Embryonic facial prominence (tissue), 1 donor: ENCODE measurements at regions not wholly inside any gene's neighbourhood (a gene's known extent, or its start where the extent isn't known, plus 50 kb on each side); places are given as distances from the start of the nearest gene placed in this dataset.

Experiments
- DNase-seq: peaks from one replicate; pipeline ENCODE4 v3.0.0-alpha.2; 2016; ENCODE audit errors: extremely low spot score

DNA sequence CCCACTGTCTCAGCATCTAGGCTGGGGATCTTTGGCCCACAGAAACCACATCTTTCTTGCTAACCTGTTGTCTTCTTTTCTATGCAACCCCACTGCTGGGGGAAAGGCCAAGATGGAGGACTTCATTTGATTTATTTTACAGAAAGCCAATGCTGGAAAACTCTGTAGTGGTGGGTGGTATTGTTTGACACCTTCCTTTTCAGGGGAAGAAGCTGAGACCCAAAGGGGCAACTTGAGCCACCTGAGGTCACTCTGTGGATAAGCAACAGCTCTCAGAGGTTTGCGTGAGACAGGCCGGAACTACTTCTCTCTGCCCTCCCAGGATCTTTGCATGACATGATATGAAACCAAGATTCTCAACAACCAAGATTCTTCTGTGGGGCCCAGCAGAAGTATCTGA lies 645.2 kb downstream of the VRK1 start:
- DNase-seq: no peak

GRCh38 chr14:97443412-97443811 lies 646.2 kb downstream of the VRK1 start:
- no peak for DNase-seq

DNA sequence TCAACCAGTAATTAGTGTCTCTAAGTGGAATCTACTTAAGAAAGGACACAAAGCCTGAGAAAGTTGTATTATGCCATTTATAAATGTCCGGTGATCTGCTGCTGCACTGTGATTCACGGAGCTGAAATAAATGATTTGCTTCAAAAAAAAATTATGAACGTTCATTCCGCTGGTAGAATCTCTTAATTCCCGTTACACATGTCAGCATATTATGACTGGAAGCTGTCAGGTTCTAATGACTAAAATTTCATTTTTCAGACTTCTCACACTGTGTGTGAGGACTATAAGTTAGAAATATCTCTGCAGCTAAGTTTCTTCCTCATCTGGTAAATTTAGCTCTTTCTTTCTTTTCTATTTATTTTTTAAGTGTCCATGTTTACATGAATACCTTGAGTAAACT lies 647.1 kb downstream of the VRK1 start:
- DNase-seq: no peak

DNA sequence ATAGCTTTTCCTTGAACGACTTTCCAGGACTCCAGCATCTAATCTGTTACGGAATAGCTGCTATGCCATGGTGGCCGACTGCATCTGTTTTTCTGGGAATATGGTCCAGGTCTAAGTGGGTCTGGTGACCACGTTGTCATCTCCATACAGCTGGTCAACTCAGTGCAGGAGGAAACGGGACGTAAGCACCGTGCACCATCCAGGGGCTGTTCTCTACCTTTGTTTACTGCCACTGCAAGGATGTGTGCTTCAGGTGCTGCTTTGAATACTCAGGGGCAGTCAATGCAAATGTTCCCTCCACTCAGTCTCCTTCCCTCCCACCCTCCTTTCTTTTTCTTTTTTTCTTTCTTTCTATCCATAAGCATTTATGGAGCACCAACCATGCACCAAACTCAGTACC lies 648.2 kb downstream of the VRK1 start:
- DNase-seq: no peak

DNA sequence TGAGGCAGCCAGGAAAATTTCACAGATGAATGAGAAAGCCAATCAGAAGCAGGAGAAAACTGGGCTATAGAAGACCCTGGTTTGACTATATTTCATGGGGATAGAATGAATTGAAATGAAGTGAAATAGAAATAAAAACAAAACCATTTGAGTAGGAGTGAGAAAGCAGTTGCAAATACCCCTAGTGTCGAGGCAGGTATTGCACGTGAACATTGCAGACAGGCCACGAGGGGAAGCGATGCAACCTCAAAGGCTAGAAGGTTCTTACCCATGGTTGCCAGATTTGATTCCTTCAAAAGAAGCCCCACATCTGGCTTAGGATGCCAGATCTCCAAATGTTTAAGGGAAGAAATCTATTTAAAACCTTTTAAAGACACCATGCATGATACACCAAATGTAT lies 648.9 kb downstream of the VRK1 start:
- no peak for DNase-seq

GRCh38 chr14:97452314-97452713 lies 655.1 kb downstream of the VRK1 start:
- DNase-seq: no peak

GRCh38 chr14:97453991-97454390 lies 656.8 kb downstream of the VRK1 start:
- no peak for DNase-seq

DNA sequence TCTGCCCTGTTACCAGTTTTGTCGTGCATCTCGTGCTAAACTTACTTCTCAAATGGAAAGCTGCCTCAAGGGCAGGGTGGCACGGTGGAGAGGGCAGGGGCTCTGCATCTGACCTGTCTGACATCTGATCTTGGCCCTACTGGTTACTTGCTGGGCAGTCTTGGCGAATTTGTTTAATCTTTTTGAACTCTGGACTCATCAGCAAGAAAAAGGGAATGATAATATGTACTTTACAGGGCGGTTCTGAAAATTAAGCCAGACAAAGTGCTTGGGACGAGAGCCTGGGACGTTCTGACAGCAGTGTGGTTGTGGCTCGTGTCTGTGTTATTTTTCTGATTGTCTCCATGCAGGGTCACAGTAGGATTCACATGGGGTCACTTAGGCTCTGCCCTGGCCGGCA lies 659.3 kb downstream of the VRK1 start:
- no peak for DNase-seq

- DNase-seq: no peak
These were observed 659.8 kb downstream of the VRK1 start for GRCh38 chr14:97456958-97457357.

DNA sequence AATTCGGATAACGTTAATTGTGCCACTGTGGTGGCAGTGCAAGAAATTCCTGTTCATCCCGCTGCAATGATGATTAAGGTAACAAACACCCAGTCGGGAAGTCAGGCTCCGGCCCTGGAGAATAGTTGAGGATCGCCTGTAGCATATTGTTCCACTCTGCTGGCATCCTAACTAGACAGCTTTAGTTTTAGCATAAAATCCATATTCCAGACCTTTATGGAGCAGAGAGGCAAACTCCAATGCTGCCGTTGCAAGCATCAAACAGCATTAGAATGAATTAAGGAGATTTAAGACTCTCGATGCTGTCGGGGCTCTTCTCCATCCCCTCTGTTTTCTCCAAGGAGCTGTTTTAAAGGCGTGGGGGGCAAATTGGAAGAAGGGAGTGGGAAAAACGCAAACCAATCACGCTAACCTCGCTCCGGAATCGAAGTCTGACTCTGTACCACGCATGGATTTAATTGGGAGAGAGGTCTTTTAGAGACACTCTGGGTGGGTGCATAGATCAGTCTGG lies 660.4 kb downstream of the VRK1 start:
- DNase-seq: no peak

- no peak for DNase-seq
These were observed 661.1 kb downstream of the VRK1 start for GRCh38 chr14:97458255-97458654.

DNA sequence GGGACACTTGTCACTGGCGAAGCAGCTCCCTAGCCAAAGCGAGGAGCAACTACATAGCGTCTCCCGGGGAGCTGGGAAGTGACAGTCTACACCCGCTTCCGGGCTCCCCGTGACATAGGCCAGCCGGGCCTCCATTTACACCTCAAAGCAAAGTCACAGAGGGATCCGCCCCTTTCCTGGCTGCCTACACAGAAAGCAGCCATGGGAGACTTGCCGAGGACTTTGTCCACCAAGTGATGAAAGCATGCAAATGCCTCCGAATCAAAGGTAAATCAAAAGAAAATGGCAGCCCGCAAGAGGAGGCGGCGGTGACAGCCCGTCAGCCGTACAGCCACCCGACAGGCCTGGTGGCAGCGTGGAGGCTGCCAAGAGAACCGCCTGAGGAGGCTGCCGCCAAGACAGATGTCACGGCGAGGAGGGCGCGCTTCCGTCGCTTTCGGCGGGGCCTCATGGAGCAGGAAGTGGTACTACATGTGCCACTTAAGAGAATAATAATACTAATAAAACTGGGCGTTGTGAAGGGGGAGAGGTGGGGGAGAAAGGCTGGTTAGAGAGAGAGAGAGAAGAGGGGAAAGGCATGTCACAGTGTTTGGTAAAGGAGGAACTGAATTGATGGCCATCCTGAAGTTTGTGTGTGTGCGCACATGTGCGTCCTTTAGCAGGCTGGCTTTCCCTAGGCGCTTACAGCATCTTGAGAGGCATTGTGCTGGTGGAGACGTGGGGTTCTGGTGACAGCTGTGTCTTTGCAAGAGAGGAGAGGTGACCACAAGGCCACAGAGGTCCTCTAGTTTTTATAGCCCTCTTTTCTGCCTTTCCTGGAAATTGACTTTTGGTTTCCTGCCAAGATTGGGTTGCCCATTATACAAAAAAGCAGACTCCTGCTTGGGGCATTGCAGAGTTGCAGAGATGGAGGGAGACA lies 661.7 kb downstream of the VRK1 start:
- no peak for DNase-seq

DNA sequence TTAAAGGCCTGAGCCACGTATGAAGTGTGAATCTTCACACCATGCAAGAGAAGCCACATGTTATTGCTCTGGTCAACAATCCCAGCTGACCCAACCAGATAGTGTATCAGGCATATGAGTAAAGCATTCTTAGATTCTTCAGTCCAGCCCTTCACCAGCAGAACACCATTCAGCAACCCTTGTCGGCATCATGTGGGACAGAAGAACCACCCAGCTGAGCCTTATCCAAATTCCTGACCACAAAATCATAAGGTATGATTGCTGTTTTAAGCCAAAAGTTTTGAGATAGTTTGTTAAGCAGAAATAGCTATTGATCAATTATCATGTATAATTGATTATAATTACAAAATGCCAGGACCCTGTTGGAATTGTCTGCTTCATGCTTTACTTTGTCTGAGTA lies 664.9 kb downstream of the VRK1 start:
- DNase-seq: no peak

GRCh38 chr14:97468220-97468619 lies 671.0 kb downstream of the VRK1 start:
- DNase-seq: no peak

DNA sequence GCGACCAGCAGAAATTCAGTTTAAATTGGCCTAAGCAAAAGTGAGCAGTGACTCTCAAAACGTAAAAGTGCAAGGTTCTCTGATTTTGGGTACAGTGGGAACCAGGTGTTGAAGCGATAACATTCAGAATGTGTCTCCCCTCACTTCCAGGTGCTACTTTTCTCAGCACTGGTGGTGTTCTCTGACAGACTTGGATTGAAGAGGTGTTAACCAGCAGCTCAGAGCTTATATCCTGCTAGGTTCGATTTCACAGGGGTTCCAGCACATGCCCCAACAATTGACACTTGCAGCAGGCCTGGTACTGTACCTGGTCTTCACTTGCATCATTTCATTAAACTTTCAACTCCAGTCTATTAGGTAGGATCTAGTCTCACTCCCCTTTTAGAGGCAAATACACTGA lies 680.2 kb downstream of the VRK1 start:
- no peak for DNase-seq

GRCh38 chr14:97485201-97485600 lies 688.0 kb downstream of the VRK1 start:
- no peak for DNase-seq

DNA sequence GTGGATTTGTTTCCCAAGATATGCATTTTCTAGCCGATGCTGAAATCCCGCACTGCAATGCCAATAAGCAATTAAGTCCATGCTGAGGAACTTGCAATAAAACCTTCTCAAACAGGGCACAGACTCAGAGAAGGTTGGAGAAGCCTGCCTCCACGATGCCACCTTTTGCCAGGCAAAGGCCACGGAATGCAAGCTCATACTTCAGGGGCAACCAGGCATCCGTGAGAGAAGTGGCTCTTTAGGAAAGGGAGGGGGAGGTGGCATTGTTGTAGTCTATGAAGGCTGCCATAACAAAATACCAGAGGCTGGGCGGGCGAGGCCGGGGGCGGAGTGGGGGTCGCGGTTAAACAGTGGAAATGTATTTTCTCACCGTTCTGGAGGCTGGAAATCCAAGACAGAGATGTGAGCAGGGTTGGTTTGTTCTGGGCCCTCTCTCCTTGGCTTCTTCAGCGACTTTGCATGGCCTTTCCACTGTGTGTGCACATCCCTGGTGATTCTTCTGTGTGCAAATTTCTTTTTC lies 689.5 kb downstream of the VRK1 start:
- DNase-seq: no peak

DNA sequence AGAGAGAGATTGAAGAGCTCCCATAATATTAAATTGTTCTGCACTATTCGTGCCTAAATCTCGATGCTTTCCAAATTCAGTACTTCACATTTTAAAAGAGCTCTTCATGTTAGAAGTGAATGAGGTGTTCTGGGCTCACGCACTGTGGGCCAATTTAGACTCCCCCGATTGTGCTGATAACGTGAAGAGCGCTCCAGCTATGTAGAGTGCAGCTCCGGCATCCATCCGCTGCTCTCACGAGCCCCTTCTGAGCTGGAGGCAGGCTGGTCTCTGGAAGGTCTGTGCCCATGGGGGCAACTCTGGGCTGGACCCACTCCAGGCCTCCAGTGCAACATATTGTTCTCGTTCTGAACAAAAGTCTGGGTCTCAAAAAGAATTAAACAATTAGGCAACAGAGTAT lies 692.6 kb downstream of the VRK1 start:
- no peak for DNase-seq

DNA sequence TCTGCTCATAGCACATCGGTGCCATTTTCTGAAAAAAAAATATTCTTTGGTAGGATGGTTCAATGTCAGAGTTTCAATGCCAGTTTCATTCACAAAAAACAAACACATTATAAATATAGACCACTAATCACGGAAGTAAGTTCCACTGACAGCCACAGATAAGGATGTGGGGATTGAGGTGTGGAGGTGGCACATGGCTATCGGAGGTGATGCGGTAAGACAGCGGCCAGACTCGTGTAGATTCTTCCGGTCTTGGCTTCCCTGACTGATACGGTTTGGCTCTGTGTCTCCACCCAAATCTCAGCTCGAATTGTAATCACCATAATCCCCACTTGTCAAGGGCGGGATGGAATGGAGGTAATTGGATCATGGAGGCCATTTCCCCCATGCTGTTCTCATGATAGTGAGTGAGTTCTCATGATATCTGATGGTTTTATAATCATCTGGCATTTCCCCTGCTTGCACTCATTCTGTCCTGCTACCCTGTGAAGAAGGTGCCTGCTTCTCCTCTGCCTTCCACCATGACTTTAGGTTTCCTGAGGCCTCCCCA lies 693.4 kb downstream of the VRK1 start:
- no peak for DNase-seq

DNA sequence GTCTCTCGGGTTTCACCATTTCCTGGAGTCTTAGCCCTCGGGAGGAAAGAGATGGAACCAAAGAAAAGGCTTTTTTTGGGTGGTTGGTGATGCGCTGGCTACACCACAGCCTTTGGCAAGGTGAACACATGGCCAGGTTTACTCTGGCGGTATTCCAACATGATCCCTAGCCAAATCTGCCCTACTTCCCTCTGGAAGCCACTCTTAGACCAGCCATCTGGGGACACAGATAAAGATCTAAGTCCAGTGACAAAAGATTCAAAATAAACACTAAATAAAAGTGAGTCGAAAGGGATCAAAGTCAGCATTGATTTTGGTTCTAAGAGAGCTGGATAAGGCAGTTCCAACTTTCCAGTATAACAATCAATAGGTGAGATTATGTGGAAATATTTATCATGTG lies 694.5 kb downstream of the VRK1 start:
- no peak for DNase-seq

DNA sequence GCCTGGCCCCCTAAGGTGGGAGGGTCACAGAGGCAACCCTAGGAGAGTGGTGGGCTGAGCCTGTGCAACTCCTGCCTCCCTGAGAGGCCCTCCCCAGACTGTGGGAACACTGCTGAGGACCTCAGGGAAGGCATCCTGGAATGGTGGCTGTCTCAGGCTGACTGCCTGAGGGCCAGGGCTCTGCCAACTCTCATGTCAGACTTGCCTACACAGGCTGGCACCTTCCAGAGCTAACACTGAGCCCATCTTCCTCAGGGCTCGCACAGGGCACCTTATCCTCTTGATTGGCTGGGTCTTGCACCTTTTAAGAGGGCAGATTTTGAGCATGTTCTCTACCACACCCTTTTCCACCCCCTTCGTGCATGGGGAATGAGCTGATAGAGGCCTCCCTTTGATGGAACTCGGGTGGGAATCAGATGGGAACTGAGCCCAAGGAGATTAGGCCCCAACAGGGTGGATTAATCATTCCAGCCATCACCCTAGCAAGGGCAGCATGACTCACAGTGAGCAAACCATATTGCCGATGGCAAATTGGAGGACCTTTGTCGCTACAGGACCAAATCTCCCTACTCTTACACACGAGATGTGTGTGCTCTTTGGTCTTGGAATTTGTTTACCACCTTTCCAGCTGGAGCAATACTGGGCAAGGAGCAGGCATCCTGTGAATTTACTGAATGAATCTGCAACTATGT lies 702.8 kb downstream of the VRK1 start:
- no peak for DNase-seq

DNA sequence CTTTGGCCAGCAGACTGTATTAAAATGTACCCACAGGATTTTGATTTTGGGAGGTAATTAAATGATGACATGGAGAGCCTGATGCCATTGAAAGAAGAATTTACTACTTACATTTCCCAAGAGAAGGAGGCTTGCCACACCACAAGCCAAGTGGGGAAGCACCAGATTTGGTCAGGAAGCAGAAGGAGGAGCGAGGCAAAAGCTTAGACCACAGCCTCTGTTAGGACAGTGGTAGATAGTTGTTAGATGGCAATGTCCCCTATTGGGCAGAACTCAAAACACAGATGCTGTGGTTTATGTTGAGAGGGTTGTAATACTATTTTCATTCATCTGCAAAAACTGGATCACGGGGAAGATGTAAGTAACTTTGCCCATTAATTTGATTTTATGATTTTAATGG lies 709.4 kb downstream of the VRK1 start:
- DNase-seq: no peak

DNA sequence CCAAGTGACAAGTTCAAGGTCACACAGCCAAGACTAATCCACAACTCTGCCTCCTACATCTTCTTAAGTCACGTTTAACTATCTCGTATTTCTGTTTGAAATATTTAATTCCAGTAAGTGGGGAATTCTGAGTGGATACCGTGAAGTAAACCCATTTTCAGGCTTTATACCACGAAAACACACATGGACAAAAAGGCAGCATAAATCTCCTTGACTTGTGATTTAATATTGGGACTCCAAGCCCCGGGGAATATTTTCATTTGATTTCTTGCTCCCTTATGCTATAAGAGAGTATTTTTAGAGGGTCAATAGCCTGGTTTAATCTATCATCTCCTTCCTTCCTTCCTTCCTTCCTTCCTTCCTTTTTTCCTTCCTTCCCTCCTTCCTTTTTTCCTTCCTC lies 716.7 kb downstream of the VRK1 start:
- no peak for DNase-seq
